ENCODE measurements at regions not wholly inside any gene's neighbourhood (a gene's known extent, or its start where the extent isn't known, plus 50 kb on each side); places are given as distances from the start of the nearest gene placed in this dataset.

DNA sequence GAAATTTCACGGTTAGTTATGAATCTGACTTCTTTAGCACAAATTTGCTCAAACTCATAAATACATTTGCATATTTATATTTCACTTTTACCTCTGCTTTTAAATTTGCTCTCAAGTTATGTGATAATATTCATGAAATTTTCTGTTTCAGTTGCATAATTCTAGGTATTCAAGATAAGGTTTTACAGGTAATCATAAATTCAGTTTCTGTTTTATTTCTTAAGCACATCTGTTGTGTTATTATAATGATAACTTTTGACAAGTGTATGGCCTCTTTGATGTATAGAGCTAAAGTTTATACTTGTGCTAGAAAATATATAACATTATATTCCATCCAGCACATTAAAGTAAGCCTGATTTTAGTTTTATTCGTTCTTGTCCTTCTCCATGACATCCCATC, 308.1 kb downstream of the SLC7A11 start:
- intact Hi-C loops (cut with micrococcal nuclease; ENCODE audit: unreplicated experiment) (no loop called here), in situ Hi-C loops (cut with MboI) (no loop called here)
- Histone ChIP-seq H3K4me2 (ENCODE audit: control insufficient read depth, insufficient read depth) (no peak overlapping the region), H4K20me1 (ENCODE audit: control insufficient read depth, insufficient read depth) (no peaks in the 10 kb centered on the region), H2AFZ (ENCODE audit: control insufficient read depth, low read depth, low read length) (no peak overlapping the region), H3K4me3 (no peak overlapping the region), H3K79me2 (ENCODE audit: control insufficient read depth, insufficient read depth, low read length) (no peaks in the 10 kb centered on the region), H3K27me3 (replicated peaks in 1 of 2; ENCODE audit: control insufficient read depth in 2 of 2, insufficient read depth in 2 of 2, low read length in 1 of 2) (no peaks in the 10 kb centered on the region), H3K9ac (ENCODE audit: control insufficient read depth, insufficient read depth, low read length) (no peak overlapping the region), H3K4me1 (ENCODE audit: control insufficient read depth, insufficient read depth, low read length) (no peaks in the 10 kb centered on the region), H3K27ac (ENCODE audit: control insufficient read depth, insufficient read depth) (no peak overlapping the region), H3K9me3 (replicated peaks; ENCODE audit: control insufficient read depth, insufficient read depth, low read length) (no peaks in the 10 kb centered on the region), H3K36me3 (ENCODE audit: control insufficient read depth in 2 of 2, insufficient read depth in 2 of 2, low read length in 1 of 2) (no peaks in the 10 kb centered on the region)
- TF ChIP-seq MTA2 (IDR thresholded peaks at IDR 0.05; ENCODE audit: low read depth): no peak
- no peak for TF ChIP-seq LARP7 (IDR thresholded peaks at IDR 0.05)
- no peak for TF ChIP-seq POLR2A (IDR thresholded peaks at IDR 0.05; ENCODE audit: low read depth, low read length)
- no peak for TF ChIP-seq ZSCAN29 (IDR thresholded peaks at IDR 0.05)
- no peak for TF ChIP-seq NFYA (IDR thresholded peaks at IDR 0.05; ENCODE audit: borderline replicate concordance, low read depth, low read length)
- TF ChIP-seq CREB1 (IDR thresholded peaks at IDR 0.05; ENCODE audit: low read depth): no peak
- TF ChIP-seq, protein P1, sequence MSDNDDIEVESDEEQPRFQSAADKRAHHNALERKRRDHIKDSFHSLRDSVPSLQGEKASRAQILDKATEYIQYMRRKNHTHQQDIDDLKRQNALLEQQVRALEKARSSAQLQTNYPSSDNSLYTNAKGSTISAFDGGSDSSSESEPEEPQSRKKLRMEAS (IDR thresholded peaks at IDR 0.05; ENCODE audit: low read depth, low read length): no peak
- no peak for TF ChIP-seq PAX5 (IDR thresholded peaks at IDR 0.05; ENCODE audit: borderline replicate concordance, low read depth, low read length)
- TF ChIP-seq SREBF1 (IDR thresholded peaks at IDR 0.05; ENCODE audit: low read length): no peak
- no peak for TF ChIP-seq GABPA (IDR thresholded peaks at IDR 0.05; ENCODE audit: low read depth)
- no peak for TF ChIP-seq TCF12 (IDR thresholded peaks at IDR 0.05; ENCODE audit: low read depth, low read length)
- no peak for TF ChIP-seq BRCA1 (IDR thresholded peaks at IDR 0.05; ENCODE audit: low read depth, low read length)
- no peak for TF ChIP-seq SMC3 (IDR thresholded peaks at IDR 0.05; ENCODE audit: borderline replicate concordance, low read length)
- TF ChIP-seq CHD1 (IDR thresholded peaks at IDR 0.05; ENCODE audit: low read depth, low read length): no peak
- TF ChIP-seq ZNF207 (IDR thresholded peaks at IDR 0.05; ENCODE audit: borderline replicate concordance): no peak
- no peak for TF ChIP-seq RELA (IDR thresholded peaks at IDR 0.05; ENCODE audit: borderline replicate concordance, partially characterized antibody)
- TF ChIP-seq, protein P2, sequence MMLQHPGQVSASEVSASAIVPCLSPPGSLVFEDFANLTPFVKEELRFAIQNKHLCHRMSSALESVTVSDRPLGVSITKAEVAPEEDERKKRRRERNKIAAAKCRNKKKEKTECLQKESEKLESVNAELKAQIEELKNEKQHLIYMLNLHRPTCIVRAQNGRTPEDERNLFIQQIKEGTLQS (IDR thresholded peaks at IDR 0.05; ENCODE audit: borderline replicate concordance, extremely low read depth, low read depth, low read length): no peak
- no peak for TF ChIP-seq HDAC6 (IDR thresholded peaks at IDR 0.05; ENCODE audit: unreplicated experiment)
- RAD21 ChIA-PET (ENCODE audit: unreplicated experiment): no interaction called here
- SMC1A ChIA-PET (ENCODE audit: uncharacterized antibody, unreplicated experiment): interaction anchor here (0.9 kb wide), 1 partner anchor 77 kb away, joined by 3 read pairs; no protein-coding TSS in a partner anchor
- CTCF ChIA-PET: no interaction called here
- no peak for ATAC-seq
- no peak for FAIRE-seq
- POLR2A ChIA-PET: no interaction called here
- DNase-seq (ENCODE audit: low read depth, low spot score): no peak
- WGBS (ENCODE audit: insufficient coverage, insufficient replicate concordance, low lambda C conversion rate, missing lambda C conversion rate): 3% methylated on average over 2 of the region's 2 CpGs
- no TSS peak for BruUV-seq (replicated peaks)

Measured in GM12878 (cell line).